IMR-90 (cell line): ENCODE measurements at regions not wholly inside any gene's neighbourhood (a gene's known extent, or its start where the extent isn't known, plus 50 kb on each side); places are given as distances from the start of the nearest gene placed in this dataset.

ENCODE experiments used
- CTCF ChIP-seq: conservative IDR thresholded peaks from 2 replicates; pipeline ENCODE4 v1.5.1; 2012; ENCODE audit warnings: mild to moderate bottlenecking, low read depth, low read length, improper control_type of control experiment
- MAFK ChIP-seq: IDR thresholded peaks from 2 replicates; pipeline ENCODE4 v1.6.1; 2012; ENCODE audit warnings: low read depth, low read length, improper control_type of control experiment
- MAZ ChIP-seq: IDR thresholded peaks from 2 replicates; pipeline ENCODE4 v1.6.1; 2012; ENCODE audit warnings: low read depth, mild to moderate bottlenecking, low read length, improper control_type of control experiment, moderate library complexity, borderline replicate concordance
- NFE2L2 ChIP-seq: fragments of 150-350 bp; IDR thresholded peaks from 2 replicates; pipeline ENCODE4 v1.6.1; 2016; ENCODE audit warnings: low read depth, mild to moderate bottlenecking, low read length
- POLR2A ChIP-seq: IDR thresholded peaks from 2 replicates; pipeline ENCODE4 v1.6.1; 2012; ENCODE audit warnings: mild to moderate bottlenecking, low read depth, low read length
- RFX5 ChIP-seq: IDR thresholded peaks from 2 replicates; pipeline ENCODE4 v1.8.0; 2012; ENCODE audit warnings: low read depth, mild to moderate bottlenecking, low read length, moderate library complexity

DNA sequence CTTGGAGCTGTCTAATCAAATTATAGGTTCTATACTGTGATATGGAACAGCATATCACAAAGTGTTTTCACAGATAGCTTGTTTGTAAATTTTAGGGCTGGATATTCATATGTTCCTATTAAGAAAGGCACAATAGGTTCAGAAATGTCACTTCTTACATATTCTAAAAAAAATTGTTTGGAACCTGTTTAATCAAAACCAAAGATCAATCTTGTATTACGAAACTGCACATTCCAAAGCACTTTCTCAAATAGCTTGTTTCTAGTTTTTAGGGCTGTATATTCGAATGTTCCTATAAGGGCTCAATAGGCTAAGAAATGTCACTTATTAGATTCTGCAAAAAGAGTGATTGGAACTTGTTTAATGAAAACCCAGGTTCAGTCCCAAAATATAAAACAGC, 67.4 kb upstream of the OSBPL11 start:
- TF ChIP-seq POLR2A (no peak), MAFK (no peak), RFX5 (no peak), MAZ (no peak), NFE2L2 (no peak), CTCF (no peak)
